K562 (cell line): ENCODE measurements at regions not wholly inside any gene's neighbourhood (a gene's known extent, or its start where the extent isn't known, plus 50 kb on each side); places are given as distances from the start of the nearest gene placed in this dataset.

Experiments used
- ATAC-seq: fragments of 200-7000 bp; cut with Tn5 transposase; 3 replicates; pipeline ENCODE4 v1.9.1; 2020; ENCODE audit warnings: moderate library complexity
- BruUV-seq: library from RNA; stranded (reverse); fragments of 400-500 nt; replicated peaks from 2 replicates; lab custom pipeline; 2021; lab: Mats Ljungman, UMichigan
- CTCF ChIA-PET: fragments of 300-600 bp; formaldehyde crosslinking; extraction: SDS; loops from one replicate; lab custom pipeline; 2021; ENCODE audit warnings: low intra/inter-chr PET ratio; lab: Yijun Ruan, JAX
- POLR2A ChIA-PET: fragments of 300-600, 350-650 bp; sonication (Branson Sonifier 250); formaldehyde crosslinking; extraction: SDS; loops from one replicate; lab custom pipeline; 2021; ENCODE audit warnings: antibody characterized with exemption, inconsistent platforms; lab: Yijun Ruan, JAX
- DNase-seq, 4 experiments: peaks; one replicate each; pipeline versions ENCODE4 v3.0.0 to v3.0.0-alpha.2; 2011 to 2018; ENCODE audit warnings: low spot score in 3 of 4, mixed read lengths in 3 of 4; ENCODE audit errors: extremely low read depth in 1 of 4
- FAIRE-seq: peaks from 2 replicates; lab custom pipeline; 2011; peaks lifted over from hg19 to GRCh38; lab: Jason Lieb, UNC
- H2AFZ ChIP-seq: 2 replicates; pipeline ENCODE4 v1.6.0; 2011; ENCODE audit warnings: low read depth, low read length, control low read depth, inconsistent platforms
- H3K27ac ChIP-seq: fragments of 200-600 bp; 3 replicates; pipeline ENCODE4 v1.8.0; 2011; ENCODE audit warnings: low read depth, mild to moderate bottlenecking, control low read depth, inconsistent platforms, low read length, moderate library complexity, mixed read lengths; ENCODE audit errors: extremely low read depth
- H3K27me3 ChIP-seq, 2 experiments: fragments of 300-600 bp in 1 of 2; 2 replicates in 1 of 2; 3 replicates in 1 of 2; pipeline versions ENCODE4 v1.6.0 to v1.8.0; 2011; ENCODE audit warnings: inconsistent platforms in 2 of 2, low read length in 2 of 2, mild to moderate bottlenecking in 1 of 2, mixed read lengths in 1 of 2, moderate library complexity in 1 of 2; ENCODE audit not compliant: control insufficient read depth in 2 of 2, insufficient read depth in 2 of 2
- H3K36me3 ChIP-seq: fragments of 300-600 bp; 3 replicates; pipeline ENCODE4 v1.8.0; 2011; ENCODE audit warnings: mild to moderate bottlenecking, low read length, inconsistent platforms; ENCODE audit not compliant: control insufficient read depth, insufficient read depth
- H3K4me1 ChIP-seq, 2 experiments: fragments of 200-600 bp in 1 of 2; replicated peaks in 1 of 2; 2 replicates in 1 of 2; 3 replicates in 1 of 2; pipeline versions ENCODE4 v1.5.1 to v1.8.0; 2011; ENCODE audit warnings: inconsistent platforms in 2 of 2, low read length in 2 of 2, mild to moderate bottlenecking in 1 of 2, mixed read lengths in 1 of 2, moderate library complexity in 1 of 2; ENCODE audit not compliant: control insufficient read depth in 2 of 2, insufficient read depth in 2 of 2
- H3K4me2 ChIP-seq: 2 replicates; pipeline ENCODE4 v1.6.1; 2011; ENCODE audit warnings: low read length, control low read depth, inconsistent platforms, mixed read lengths; ENCODE audit not compliant: insufficient read depth
- H3K4me3 ChIP-seq: fragments of 200-600 bp; sonication (generic), shearing (Covaris generic); 2 replicates; pipeline ENCODE4 v1.5.1; 2016; ENCODE audit warnings: control low read depth, inconsistent platforms
- H3K79me2 ChIP-seq: fragments of 200-600 bp; 3 replicates; pipeline ENCODE4 v1.8.0; 2011; ENCODE audit warnings: low read length, inconsistent platforms; ENCODE audit not compliant: control insufficient read depth, insufficient read depth
- H3K9ac ChIP-seq, 2 experiments: 2 replicates each; pipeline versions ENCODE4 v1.6.0 to v1.6.1; 2011; ENCODE audit warnings: low read depth in 2 of 2, low read length in 2 of 2, control low read depth in 1 of 2, inconsistent platforms in 1 of 2, mild to moderate bottlenecking in 1 of 2, mixed read lengths in 1 of 2; ENCODE audit not compliant: insufficient read depth in 1 of 2
- H3K9me1 ChIP-seq: one replicate; pipeline ENCODE4 v1.6.0; 2011; ENCODE audit warnings: inconsistent platforms, mild to moderate bottlenecking, low read length, moderate library complexity; ENCODE audit not compliant: control insufficient read depth, insufficient read depth
- H3K9me3 ChIP-seq: replicated peaks from 2 replicates; pipeline ENCODE4 v1.5.1; 2011; ENCODE audit warnings: low read depth, low read length, inconsistent platforms; ENCODE audit not compliant: control insufficient read depth, insufficient read depth
- H4K20me1 ChIP-seq: replicated peaks from 2 replicates; pipeline ENCODE4 v1.6.1; 2011; ENCODE audit warnings: low read length, inconsistent platforms, mixed read lengths; ENCODE audit not compliant: control insufficient read depth, insufficient read depth
- ELF4 ChIP-seq: fragments of 450-650 bp; formaldehyde crosslinking; IDR thresholded peaks from 2 replicates; pipeline ENCODE4 v1.4.0; 2022; ENCODE audit warnings: missing genetic modification characterization
- ESRRA ChIP-seq: fragments of 450-650 bp; IDR thresholded peaks from 2 replicates; pipeline ENCODE4 v1.6.1; 2014; ENCODE audit warnings: low read depth, mild to moderate bottlenecking, moderate library complexity, borderline replicate concordance
- FOXO4 ChIP-seq: fragments of 450-650 bp; formaldehyde crosslinking; IDR thresholded peaks from 2 replicates; pipeline ENCODE4 v1.4.0; 2020; ENCODE audit warnings: mild to moderate bottlenecking, moderate library complexity
- FUS ChIP-seq: fragments of 200-400 bp; formaldehyde crosslinking; optimal IDR thresholded peaks from 2 replicates; pipeline ENCODE3; 2017; ENCODE audit warnings: low read depth, low read length
- MAFG ChIP-seq: fragments of 450-650 bp; conservative IDR thresholded peaks from 2 replicates; pipeline ENCODE4 v1.6.1; 2016; ENCODE audit warnings: missing genetic modification characterization, missing compliant biosample characterization
- MCM5 ChIP-seq: fragments of 450-650 bp; IDR thresholded peaks from 2 replicates; pipeline ENCODE4 v1.6.1; 2016; ENCODE audit warnings: low read depth
- MYBL2 ChIP-seq, 2 experiments: fragments of 450-650 bp in 1 of 2; sonication (generic) in 1 of 2; formaldehyde crosslinking in 1 of 2; IDR thresholded peaks; 2 replicates each; pipeline versions ENCODE4 v1.6.1 to v1.8.1; 2017 to 2022; ENCODE audit warnings: borderline replicate concordance in 1 of 2, inconsistent platforms in 1 of 2, low read depth in 1 of 2, mild to moderate bottlenecking in 1 of 2, missing genetic modification reagents in 1 of 2, moderate library complexity in 1 of 2
- PHF20 ChIP-seq: fragments of 450-650 bp; IDR thresholded peaks from 2 replicates; pipeline ENCODE4 v1.6.1; 2018; ENCODE audit not compliant: partially characterized antibody
- POLR2H ChIP-seq: IDR thresholded peaks from 2 replicates; pipeline ENCODE4 v1.6.1; 2016; ENCODE audit warnings: missing genetic modification characterization, low read depth, mild to moderate bottlenecking, control low read depth, missing compliant biosample characterization, moderate library complexity
- SAFB ChIP-seq: fragments of 200-400 bp; formaldehyde crosslinking; IDR thresholded peaks from 2 replicates; pipeline ENCODE4 v1.6.1; 2017; ENCODE audit warnings: low read depth, low read length, borderline replicate concordance
- SAFB2 ChIP-seq: fragments of 200-400 bp; formaldehyde crosslinking; IDR thresholded peaks from 2 replicates; pipeline ENCODE4 v1.6.1; 2018; ENCODE audit warnings: borderline replicate concordance, low read length, low read depth, moderate library complexity; ENCODE audit not compliant: severe bottlenecking
- SIX5 ChIP-seq, 2 experiments: IDR thresholded peaks; 2 replicates each; pipeline ENCODE4 v1.6.1; 2011; ENCODE audit warnings: low read length in 2 of 2, borderline replicate concordance in 1 of 2, low read depth in 1 of 2, mild to moderate bottlenecking in 1 of 2, moderate library complexity in 1 of 2; ENCODE audit not compliant: insufficient read depth in 1 of 2
- SMAD1 ChIP-seq: fragments of 150-350 bp; IDR thresholded peaks from 2 replicates; pipeline ENCODE4 v1.6.1; 2014; ENCODE audit warnings: low read length, low read depth; ENCODE audit not compliant: partially characterized antibody
- TAF15 ChIP-seq: fragments of 200-400 bp; formaldehyde crosslinking; IDR thresholded peaks from 2 replicates; pipeline ENCODE4 v1.6.1; 2017; ENCODE audit warnings: mild to moderate bottlenecking, low read depth, low read length, moderate library complexity
- VEZF1 ChIP-seq: fragments of 200-800 bp; sonication (Bioruptor generic); IDR thresholded peaks from 2 replicates; pipeline ENCODE4 v1.6.1; 2017; ENCODE audit warnings: missing genetic modification characterization, missing compliant biosample characterization
- ZNF224 ChIP-seq: sonication (generic); formaldehyde crosslinking; IDR thresholded peaks from 2 replicates; pipeline ENCODE4 v1.8.0; 2022; ENCODE audit warnings: mild to moderate bottlenecking, missing genetic modification reagents
- ZNF354B ChIP-seq: fragments of 250-450 bp; sonication (Bioruptor Pico); IDR thresholded peaks from 2 replicates; pipeline ENCODE4 v1.4.0; 2020
- ZNF717 ChIP-seq: fragments of 250-450 bp; sonication (Bioruptor Pico); IDR thresholded peaks from 2 replicates; pipeline ENCODE4 v1.5.0; 2021
- ZNF76 ChIP-seq: fragments of 250-450 bp; sonication (Bioruptor Pico); IDR thresholded peaks from 2 replicates; pipeline ENCODE4 v1.4.0; 2020; ENCODE audit warnings: mild to moderate bottlenecking, moderate library complexity, borderline replicate concordance
- ZNF766 ChIP-seq: fragments of 200-800 bp; sonication (Bioruptor generic); conservative IDR thresholded peaks from 2 replicates; pipeline ENCODE4 v1.6.1; 2016; ENCODE audit warnings: missing genetic modification characterization, missing compliant biosample characterization
- WGBS: fragments of 100-300 bp; shearing (Covaris generic); methylation state at CpG from one replicate; pipeline ENCODE4 v1.1.6; 2016; ENCODE audit warnings: low coverage, mixed read lengths; ENCODE audit not compliant: insufficient coverage; ENCODE audit errors: missing lambda C conversion rate; 5-methylcytosine and 5-hydroxymethylcytosine counted together
- in situ Hi-C: fragments of 300-500 bp; cut with MboI; formaldehyde crosslinking; loops from 4 replicates; pipeline ENCODE4 v1.15.0; 2018; ENCODE audit warnings: inconsistent platforms, mixed read lengths
- intact Hi-C: fragments of 100-400 bp; cut with micrococcal nuclease; formaldehyde crosslinking; loops from 2 replicates; pipeline ENCODE4 v1.14.2; 2022

- POLR2A ChIA-PET = no interaction called here
- FAIRE-seq = no peak
- TF ChIP-seq SAFB2 (no peak), SAFB (no peak), TAF15 (no peak), VEZF1 (CRISPR knock-in tag) (no peak), MYBL2 (IDR thresholded peaks at IDR 0.05; ENCODE audit: low read depth) (no peak), MYBL2 (CRISPR knock-in tag; IDR thresholded peaks at IDR 0.05; ENCODE audit: borderline replicate concordance) (no peak), ZNF717 (CRISPR knock-in tag) (no peak), PHF20 (no peak), SIX5 (IDR thresholded peaks at IDR 0.05; ENCODE audit: borderline replicate concordance in 1 of 2, insufficient read depth in 1 of 2, low read depth in 1 of 2, low read length in 2 of 2) (no peak), ZNF766 (CRISPR knock-in tag) (no peak), POLR2H (tag) (no peak), MCM5 (no peak), ESRRA (no peak), ZNF354B (CRISPR knock-in tag) (no peak), MAFG (tag) (no peak), FUS (no peak), ZNF76 (CRISPR knock-in tag) (no peak), ELF4 (CRISPR knock-in tag) (no peak), ZNF224 (CRISPR knock-in tag) (no peak), FOXO4 (no peak), SMAD1 (no peak)
- H3K27ac ChIP-seq = no peak overlapping the region
- no peak for DNase-seq
- H2AFZ ChIP-seq = no peak overlapping the region
- ATAC-seq = no peak
- no peaks in the 10 kb centered on the region for H4K20me1 ChIP-seq
- no peaks in the 10 kb centered on the region for H3K27me3 ChIP-seq
- H3K9me3 ChIP-seq = no peaks in the 10 kb centered on the region
- intact Hi-C loops = no loop called here
- no peak overlapping the region for H3K9ac ChIP-seq
- no TSS peak for BruUV-seq
- no peak overlapping the region for H3K4me3 ChIP-seq
- H3K4me2 ChIP-seq = no peak overlapping the region
- in situ Hi-C loops = no loop called here
- no peaks in the 10 kb centered on the region for H3K9me1 ChIP-seq
- no peaks in the 10 kb centered on the region for H3K4me1 ChIP-seq
- no peaks in the 10 kb centered on the region for H3K36me3 ChIP-seq
- H3K79me2 ChIP-seq = no peaks in the 10 kb centered on the region
- CTCF ChIA-PET = no interaction called here
- 0% methylated on average over 3 of the region's 3 CpGs for WGBS
Measured at GRCh38 chr17:71985111-71986039, 135.4 kb upstream of the SOX9 start.
